HG03575 (cell line): ENCODE measurements at regions not wholly inside any gene's neighbourhood (a gene's known extent, or its start where the extent isn't known, plus 50 kb on each side); places are given as distances from the start of the nearest gene placed in this dataset.
"Not testable (repeated sequence)": the region's sequence is repeated elsewhere in the genome, so short reads cannot be mapped to it uniquely, and the experiment has no call there.

Source experiments
- ATAC-seq: cut with Tn5 transposase; IDR thresholded peaks from one replicate; pipeline ENCODE4 v1.9.1; 2021; ENCODE audit not compliant: unreplicated experiment, insufficient number of reproducible peaks, low FRiP score; ENCODE audit errors: extremely low read depth

GRCh38 chr2:189350540-189351209, 90.6 kb upstream of the WDR75 start:
- no peak for ATAC-seq

GRCh38 chr2:189351933-189352332, 89.3 kb upstream of the WDR75 start:
- ATAC-seq: not testable (repeated sequence)

- not testable (repeated sequence) for ATAC-seq
Observed at GRCh38 chr2:189357375-189357774, 83.9 kb upstream of the WDR75 start.

GRCh38 chr2:189360861-189361260, 80.4 kb upstream of the WDR75 start:
- ATAC-seq: no peak

GRCh38 chr2:189362283-189362682, 79.0 kb upstream of the WDR75 start:
- ATAC-seq: no peak

GRCh38 chr2:189363559-189363958, 77.7 kb upstream of the WDR75 start:
- no peak for ATAC-seq

- ATAC-seq: no peak
Observed at GRCh38 chr2:189364607-189365006, 76.7 kb upstream of the WDR75 start.

- ATAC-seq: no peak
Observed at GRCh38 chr2:189366349-189366748, 74.9 kb upstream of the WDR75 start.

GRCh38 chr2:189367343-189367742, 73.9 kb upstream of the WDR75 start:
- no peak for ATAC-seq

GRCh38 chr2:189369566-189369965, 71.7 kb upstream of the WDR75 start:
- no peak for ATAC-seq

GRCh38 chr2:189370719-189371118, 70.6 kb upstream of the WDR75 start:
- ATAC-seq: no peak

- no peak for ATAC-seq
Observed at GRCh38 chr2:189372688-189373257, 68.5 kb upstream of the WDR75 start.

GRCh38 chr2:189374481-189374880, 66.8 kb upstream of the WDR75 start:
- no peak for ATAC-seq

- ATAC-seq: no peak
Observed at GRCh38 chr2:189375842-189376241, 65.4 kb upstream of the WDR75 start.

- ATAC-seq: no peak
Observed at GRCh38 chr2:189379287-189379630, 62.0 kb upstream of the WDR75 start.

GRCh38 chr2:189379731-189380261, 61.5 kb upstream of the WDR75 start:
- ATAC-seq: no peak

- no peak for ATAC-seq
Observed at GRCh38 chr2:189382668-189383067, 58.6 kb upstream of the WDR75 start.

- no peak for ATAC-seq
Observed at GRCh38 chr2:189386741-189387140, 54.5 kb upstream of the WDR75 start.

- ATAC-seq: no peak
Observed at GRCh38 chr2:189391201-189391600, 50.1 kb upstream of the WDR75 start.
